ENCODE measurements at regions not wholly inside any gene's neighbourhood (a gene's known extent, or its start where the extent isn't known, plus 50 kb on each side); places are given as distances from the start of the nearest gene placed in this dataset.

DNA sequence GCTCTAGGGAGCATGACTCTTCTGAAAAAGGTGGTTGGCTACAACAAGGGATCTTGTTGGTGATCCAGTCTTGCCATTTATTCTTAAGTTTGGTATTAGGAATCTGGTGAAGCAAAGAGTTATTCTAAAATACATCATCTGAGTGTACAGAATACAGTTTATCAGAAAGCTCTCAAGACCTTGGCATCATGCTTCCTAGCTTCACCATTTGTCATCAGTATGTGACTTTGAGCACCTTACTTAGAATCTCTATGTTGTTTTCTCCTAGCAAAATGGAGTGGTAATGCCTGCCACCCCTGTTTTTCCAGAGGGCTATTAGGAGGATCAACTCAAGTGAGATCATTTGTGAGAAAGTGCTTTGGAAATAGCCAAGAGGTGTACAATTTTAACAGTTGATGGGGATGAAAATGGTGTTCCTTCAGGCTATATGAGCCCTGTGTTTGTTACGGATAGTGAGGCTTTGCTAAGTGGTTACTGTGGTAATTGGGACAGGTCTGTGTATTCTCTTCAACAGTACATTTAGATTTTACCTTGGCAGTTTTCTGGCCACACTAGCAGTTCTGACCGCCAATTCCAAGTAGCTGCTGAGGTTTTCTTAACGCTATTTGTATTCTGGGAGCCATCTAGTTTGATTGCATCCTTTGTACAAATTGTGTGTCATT lies 120.5 kb downstream of the DISP1 start:
- no peak for TF ChIP-seq MYC (IDR thresholded peaks at IDR 0.05; ENCODE audit: low read depth, low read length)
- TF ChIP-seq, protein P1, sequence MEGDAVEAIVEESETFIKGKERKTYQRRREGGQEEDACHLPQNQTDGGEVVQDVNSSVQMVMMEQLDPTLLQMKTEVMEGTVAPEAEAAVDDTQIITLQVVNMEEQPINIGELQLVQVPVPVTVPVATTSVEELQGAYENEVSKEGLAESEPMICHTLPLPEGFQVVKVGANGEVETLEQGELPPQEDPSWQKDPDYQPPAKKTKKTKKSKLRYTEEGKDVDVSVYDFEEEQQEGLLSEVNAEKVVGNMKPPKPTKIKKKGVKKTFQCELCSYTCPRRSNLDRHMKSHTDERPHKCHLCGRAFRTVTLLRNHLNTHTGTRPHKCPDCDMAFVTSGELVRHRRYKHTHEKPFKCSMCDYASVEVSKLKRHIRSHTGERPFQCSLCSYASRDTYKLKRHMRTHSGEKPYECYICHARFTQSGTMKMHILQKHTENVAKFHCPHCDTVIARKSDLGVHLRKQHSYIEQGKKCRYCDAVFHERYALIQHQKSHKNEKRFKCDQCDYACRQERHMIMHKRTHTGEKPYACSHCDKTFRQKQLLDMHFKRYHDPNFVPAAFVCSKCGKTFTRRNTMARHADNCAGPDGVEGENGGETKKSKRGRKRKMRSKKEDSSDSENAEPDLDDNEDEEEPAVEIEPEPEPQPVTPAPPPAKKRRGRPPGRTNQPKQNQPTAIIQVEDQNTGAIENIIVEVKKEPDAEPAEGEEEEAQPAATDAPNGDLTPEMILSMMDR (IDR thresholded peaks at IDR 0.05; ENCODE audit: low read depth, low read length): no peak

Data from NB4 (cell line).